GM19324 (cell line): ENCODE measurements at regions not wholly inside any gene's neighbourhood (a gene's known extent, or its start where the extent isn't known, plus 50 kb on each side); places are given as distances from the start of the nearest gene placed in this dataset.
"Not testable (repeated sequence)": the region's sequence is repeated elsewhere in the genome, so short reads cannot be mapped to it uniquely, and the experiment has no call there.

Source experiments
- ATAC-seq: cut with Tn5 transposase; IDR thresholded peaks from one replicate; pipeline ENCODE4 v1.9.1; 2021; ENCODE audit warnings: mild to moderate bottlenecking, moderate library complexity; ENCODE audit not compliant: unreplicated experiment, low FRiP score

DNA sequence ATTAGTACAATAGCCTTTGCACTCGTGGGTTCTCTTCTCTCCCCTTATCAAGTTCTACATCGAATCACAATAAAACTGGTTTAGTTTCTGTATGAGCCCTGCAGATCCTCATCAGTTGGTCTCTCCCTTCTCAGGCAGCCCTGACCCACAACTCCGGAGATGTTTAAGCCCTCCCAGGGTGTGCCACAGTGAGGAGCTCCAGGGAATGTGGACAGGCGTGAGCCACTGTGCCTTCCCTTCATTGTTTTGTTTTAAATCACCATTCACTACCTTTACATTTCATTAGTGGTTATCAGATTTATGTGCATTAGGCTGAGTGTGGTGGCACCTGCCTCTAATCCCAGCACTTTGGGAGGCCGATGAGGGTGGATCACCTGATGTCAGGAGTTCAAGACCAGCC is 133.2 kb downstream of the LARP7 start:
- no peak for ATAC-seq

GRCh38 chr4:112775801-112776200 is 138.9 kb downstream of the LARP7 start:
- no peak for ATAC-seq

DNA sequence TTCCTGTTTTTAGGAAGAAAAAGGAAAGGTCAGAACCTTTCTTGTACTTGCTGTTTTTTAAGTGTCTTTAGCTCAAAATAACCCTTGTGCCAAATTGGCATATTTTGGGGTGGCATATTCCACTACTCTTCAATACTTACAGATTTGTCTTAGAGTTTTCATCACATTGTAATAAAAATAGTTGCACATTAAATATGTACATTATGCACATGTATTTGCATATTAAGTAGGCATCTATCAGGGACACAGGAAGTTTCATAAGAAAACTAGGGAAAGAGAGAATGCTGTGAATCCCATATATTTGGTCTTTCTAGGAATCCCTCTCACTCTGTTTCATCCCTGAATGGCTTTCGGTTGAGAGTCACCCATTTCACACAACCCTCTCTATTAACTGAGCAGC is 139.6 kb downstream of the LARP7 start:
- ATAC-seq = no peak

- ATAC-seq = no peak
Measured at GRCh38 chr4:112778520-112778919, 141.6 kb downstream of the LARP7 start.

DNA sequence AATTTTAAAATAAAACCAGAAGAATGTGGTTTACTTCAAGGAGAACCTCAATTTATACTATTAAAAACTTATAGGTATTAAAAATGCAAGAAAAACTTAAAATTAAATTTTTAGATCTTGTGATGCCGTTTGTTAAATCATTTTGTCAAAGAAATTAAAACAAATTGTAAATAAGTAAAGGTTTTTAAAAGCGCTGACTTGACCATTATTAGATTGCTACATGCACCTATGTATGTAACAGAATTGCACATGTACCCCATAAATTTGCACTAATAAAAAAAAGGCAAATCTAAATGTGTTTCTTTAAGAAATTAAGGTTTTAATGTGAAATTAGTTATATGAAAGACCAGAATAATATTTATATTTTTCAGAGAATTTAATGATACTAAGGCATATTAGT is 156.1 kb downstream of the LARP7 start:
- ATAC-seq = no peak

DNA sequence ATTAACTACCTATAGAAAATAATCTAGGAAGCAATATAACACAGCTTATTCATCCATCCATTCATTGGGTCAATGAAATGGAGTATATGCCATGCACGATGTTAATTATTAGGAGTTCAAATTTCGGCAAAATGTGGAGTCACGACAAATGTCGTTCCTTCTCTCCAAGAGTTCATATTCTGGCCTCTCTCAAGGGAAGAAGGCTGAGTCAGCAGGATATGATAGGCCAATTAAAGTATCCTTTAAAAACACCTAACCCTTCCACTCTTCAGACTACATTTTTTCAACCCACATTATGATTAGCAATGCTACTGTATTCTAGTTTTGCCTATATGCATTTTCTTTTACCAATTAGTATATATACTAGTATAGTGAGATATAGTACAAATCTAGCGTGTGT is 163.1 kb downstream of the LARP7 start:
- ATAC-seq = no peak

DNA sequence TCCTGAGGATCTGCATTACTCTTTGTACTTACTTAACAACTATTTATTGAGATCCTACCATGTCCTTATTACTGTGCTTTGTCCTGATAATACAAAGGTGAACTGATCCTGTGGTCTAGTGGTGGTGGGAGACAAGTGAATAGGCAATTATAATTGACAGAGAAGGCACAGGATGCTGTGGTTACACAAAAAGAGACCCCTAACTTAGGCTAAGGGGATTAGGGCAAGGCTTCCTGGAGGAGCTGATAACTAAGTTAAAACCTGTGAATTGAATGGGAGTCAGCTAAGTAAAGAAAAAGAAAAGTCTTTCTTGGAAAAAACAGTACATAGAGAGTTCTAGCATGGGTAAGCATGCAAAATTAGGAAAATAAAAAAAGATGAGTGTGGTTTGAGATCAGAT is 164.4 kb downstream of the LARP7 start:
- no peak for ATAC-seq

DNA sequence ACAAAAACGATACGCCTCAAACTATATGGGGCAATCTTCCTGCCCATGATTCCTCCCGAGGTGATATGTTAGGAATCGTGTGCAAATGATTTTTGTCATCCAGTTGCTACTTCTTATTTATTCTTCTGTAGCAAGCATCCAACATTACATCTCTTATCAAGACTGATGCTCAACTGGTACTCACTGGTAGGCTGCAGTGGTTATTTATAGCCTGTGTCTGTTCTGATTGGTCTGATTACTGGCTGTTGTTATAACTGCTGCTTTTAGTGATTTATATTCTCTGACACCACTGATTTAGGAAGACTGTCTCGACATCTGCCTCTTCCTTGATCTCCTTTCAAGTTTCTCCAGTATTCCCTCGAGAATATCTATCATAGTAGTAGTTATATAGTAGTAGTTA is 165.8 kb downstream of the LARP7 start:
- ATAC-seq = no peak

DNA sequence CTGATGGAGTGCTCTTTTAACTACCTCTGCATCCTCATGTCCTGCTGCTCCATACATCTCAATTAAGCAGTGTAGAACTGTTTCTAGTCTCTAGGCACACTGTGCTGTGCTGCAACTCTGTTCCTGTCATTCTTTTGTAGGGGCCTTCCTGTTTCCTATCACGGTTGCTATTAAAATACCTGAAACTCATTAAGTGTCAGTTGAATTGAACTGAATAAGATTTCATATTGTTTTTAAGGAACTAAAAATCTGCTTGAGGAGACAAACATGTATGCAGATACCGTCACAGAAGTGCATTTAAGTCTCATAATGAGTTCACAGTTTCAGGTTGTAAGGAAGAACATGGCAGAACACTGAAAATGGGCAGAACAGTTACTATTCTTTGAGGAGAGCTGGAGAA is 170.1 kb downstream of the LARP7 start:
- ATAC-seq = peak; percentile 78

- ATAC-seq = no peak
Measured at GRCh38 chr4:112808001-112808400, 171.1 kb downstream of the LARP7 start.

GRCh38 chr4:112813790-112814189 is 176.8 kb downstream of the LARP7 start:
- ATAC-seq = no peak

DNA sequence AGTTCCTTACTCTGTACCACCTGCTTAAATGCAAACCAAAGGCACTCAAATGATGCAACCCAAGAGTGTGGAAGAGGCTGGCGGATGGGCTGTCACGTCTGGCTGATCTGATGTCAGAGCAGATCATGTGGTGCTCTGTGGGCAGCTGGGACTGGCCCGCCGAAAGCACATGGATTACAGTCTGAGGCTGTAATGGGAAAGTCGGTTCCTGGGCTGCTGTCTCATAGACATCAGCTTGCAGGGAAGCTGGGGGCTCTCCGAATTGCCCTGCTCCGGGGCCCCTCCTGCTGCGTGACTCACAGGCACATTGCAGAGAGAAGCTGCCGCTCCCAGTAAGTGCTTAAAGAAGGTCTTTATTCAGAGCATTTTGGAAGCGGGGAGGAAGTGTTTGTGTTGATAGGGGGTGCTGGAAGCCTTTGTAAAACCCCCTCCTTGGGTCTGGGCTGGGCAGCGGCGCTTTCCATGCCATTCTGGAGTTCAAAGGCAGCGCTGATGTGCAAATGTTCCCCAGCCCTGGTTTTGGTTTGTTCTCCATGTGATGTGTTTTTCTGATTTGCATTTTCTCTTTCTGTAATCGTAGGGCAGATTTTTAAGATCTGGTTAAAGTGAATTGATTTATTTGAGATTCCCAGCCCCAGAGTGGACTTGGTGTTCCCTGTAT is 181.1 kb downstream of the LARP7 start:
- ATAC-seq = peak; percentile 83

DNA sequence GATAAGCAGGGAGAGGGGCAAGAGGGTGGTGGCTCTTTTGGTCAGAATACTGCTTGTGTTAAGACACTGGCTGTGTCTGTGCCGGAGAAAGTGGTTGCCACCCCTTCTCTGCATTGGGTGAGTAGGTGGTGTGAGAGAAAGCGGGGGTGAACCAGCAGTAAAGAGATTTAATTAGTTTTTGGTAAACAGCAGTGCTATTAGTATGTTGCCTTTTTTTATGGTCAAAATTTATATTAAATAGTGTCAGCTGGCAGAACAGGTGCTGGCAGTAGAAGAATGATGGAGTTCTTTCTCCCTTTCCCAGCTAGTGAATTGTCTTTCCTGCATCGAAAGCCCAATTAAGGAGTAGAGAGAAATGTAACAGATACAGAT is 181.6 kb downstream of the LARP7 start:
- peak; percentile 38 for ATAC-seq

- no peak for ATAC-seq
Measured at GRCh38 chr4:112819729-112820128, 182.8 kb downstream of the LARP7 start.

DNA sequence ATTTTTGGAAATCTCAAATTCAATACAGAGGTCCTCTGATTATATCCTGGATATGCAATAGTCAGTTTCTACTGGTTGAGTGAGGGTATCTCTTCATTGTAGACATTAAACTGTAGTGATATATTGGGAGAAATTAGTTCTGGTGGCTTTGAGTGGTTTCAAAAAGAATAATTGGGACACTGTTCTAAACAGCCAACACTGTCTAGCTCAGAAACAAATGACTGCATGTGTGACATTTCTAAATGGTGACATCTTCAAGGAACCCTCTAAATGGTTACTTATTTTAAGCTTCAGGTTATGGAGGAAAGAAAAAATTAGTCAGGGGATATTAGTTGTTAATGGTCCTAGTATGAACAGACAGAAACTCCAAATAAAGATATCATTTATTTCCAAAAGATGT is 186.2 kb downstream of the LARP7 start:
- ATAC-seq = no peak

GRCh38 chr4:112823606-112824005 is 186.7 kb downstream of the LARP7 start:
- ATAC-seq = no peak

GRCh38 chr4:112830753-112831386 is 193.9 kb downstream of the LARP7 start:
- no peak for ATAC-seq

DNA sequence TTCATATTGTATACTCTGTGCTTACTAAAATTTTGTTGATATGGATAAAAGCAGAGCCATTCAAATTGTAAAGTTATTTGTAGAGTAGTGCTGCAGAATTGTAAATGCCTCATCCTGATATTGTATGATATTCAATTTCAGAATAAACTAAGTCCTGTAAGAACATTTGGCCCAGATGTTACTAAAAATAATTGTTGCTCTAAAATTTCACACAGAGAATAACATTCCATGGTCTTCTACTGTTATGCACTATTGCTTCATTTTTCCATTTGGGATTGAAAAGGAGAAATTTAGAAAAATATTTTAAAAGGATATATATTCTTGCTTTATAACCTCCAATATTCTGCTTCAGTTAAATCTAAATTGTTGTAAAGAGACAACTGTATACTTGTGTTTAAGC is 195.6 kb downstream of the LARP7 start:
- no peak for ATAC-seq

DNA sequence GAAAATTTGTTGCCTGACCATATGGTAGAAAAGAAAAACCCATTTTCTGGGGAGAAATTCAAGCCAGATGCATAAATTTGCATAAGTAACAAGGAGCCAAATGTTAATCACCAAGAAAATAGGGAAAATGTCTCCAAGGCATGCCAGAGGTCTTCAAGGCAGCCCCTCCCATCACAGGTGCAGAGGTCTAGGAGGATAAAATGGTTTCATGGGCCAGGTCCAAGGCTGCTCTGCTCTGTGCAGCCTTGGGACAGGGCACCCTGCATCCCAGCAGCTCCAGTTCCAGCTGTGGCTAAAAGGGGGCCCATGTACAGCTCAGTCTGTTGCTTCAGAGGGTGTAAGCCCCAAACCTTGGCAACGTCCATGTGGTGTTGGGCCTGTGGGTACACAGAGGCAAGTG is 200.0 kb downstream of the LARP7 start:
- no peak for ATAC-seq

DNA sequence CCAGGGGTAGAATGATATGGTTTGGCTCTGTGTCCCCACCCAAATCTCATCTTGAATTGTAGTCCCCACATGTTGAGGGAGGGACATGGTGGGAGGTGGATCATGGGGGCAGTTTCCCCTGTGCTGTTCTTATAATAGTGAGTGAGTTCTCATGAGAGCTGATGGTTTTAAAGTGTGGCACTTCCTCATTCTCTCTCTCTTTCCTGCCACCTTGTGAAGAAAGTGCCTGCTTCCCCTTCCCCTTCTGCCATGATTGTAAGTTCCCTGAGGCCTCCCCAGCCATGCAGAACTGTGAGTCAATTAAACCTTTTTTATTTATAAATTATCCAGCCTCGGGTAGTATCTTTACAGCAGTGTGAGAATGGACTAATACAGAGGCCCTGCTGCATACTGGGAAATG is 201.1 kb downstream of the LARP7 start:
- not testable (repeated sequence) for ATAC-seq

DNA sequence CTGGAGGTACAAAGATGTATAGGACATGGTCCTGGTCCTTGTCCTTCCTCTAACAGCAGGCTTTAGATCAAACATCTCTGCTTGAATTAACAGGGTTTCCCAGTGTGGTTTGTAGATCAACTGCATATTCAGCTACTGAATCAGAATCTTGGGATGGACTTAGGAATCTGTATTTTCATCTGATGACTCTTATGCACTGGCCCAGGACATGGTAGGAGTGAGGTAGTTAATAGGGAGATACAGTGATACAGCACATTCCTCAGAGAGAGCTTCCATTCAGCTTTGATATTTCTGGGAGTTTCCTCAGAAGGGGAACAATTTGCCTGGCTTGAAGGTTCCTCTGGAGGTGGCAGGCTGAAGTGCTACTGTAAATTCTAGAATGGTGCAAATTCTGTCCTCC is 203.1 kb downstream of the LARP7 start:
- no peak for ATAC-seq

DNA sequence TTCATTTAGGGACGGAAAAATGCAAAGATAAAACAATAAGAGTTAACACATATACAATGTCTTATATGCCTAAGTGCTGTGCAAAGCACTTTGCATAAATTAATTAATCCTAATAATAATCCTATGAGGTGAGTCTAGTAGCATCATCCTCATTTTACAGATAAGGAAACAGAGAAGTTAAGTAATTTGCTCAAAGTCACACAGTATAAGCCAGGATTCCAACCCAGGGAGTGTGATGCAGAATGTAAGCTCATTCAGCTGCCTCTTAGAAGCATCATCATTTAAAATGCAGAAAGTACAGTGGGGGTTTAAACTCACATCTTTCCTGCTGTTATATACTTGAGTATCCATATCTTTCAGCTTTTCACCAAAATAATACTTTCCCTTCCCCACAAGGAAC is 203.7 kb downstream of the LARP7 start:
- no peak for ATAC-seq

- ATAC-seq = no peak
Measured at GRCh38 chr4:112842513-112842912, 205.6 kb downstream of the LARP7 start.
